HG02884 (cell line): ENCODE measurements at regions not wholly inside any gene's neighbourhood (a gene's known extent, or its start where the extent isn't known, plus 50 kb on each side); places are given as distances from the start of the nearest gene placed in this dataset.

Source experiments
- ATAC-seq: cut with Tn5 transposase; IDR thresholded peaks from one replicate; pipeline ENCODE4 v1.9.1; 2021; ENCODE audit warnings: mild to moderate bottlenecking, moderate library complexity; ENCODE audit not compliant: unreplicated experiment

- ATAC-seq: no peak
Measured at GRCh38 chr12:92290886-92291285, 145.2 kb upstream of the BTG1 start.

- no peak for ATAC-seq
Measured at GRCh38 chr12:92290350-92290695, 144.7 kb upstream of the BTG1 start.

- ATAC-seq: no peak
Measured at GRCh38 chr12:92289629-92290349, 144.1 kb upstream of the BTG1 start.

- no peak for ATAC-seq
Measured at GRCh38 chr12:92288561-92288960, 142.9 kb upstream of the BTG1 start.

- ATAC-seq: no peak
Measured at GRCh38 chr12:92278378-92278828, 132.8 kb upstream of the BTG1 start.

- ATAC-seq: no peak
Measured at GRCh38 chr12:92277795-92278194, 132.1 kb upstream of the BTG1 start.

GRCh38 chr12:92276276-92276675, 130.6 kb upstream of the BTG1 start:
- no peak for ATAC-seq

- no peak for ATAC-seq
Measured at GRCh38 chr12:92275443-92276154, 130.0 kb upstream of the BTG1 start.

GRCh38 chr12:92273076-92273475, 127.4 kb upstream of the BTG1 start:
- ATAC-seq: no peak

- ATAC-seq: no peak
Measured at GRCh38 chr12:92272061-92272964, 126.7 kb upstream of the BTG1 start.

- ATAC-seq: no peak
Measured at GRCh38 chr12:92271341-92271740, 125.7 kb upstream of the BTG1 start.

- ATAC-seq: no peak
Measured at GRCh38 chr12:92270521-92270920, 124.9 kb upstream of the BTG1 start.

- ATAC-seq: no peak
Measured at GRCh38 chr12:92268946-92269345, 123.3 kb upstream of the BTG1 start.

GRCh38 chr12:92261692-92262091, 116.0 kb upstream of the BTG1 start:
- no peak for ATAC-seq

GRCh38 chr12:92261071-92261470, 115.4 kb upstream of the BTG1 start:
- no peak for ATAC-seq

GRCh38 chr12:92259696-92260251, 114.1 kb upstream of the BTG1 start:
- ATAC-seq: no peak

GRCh38 chr12:92259291-92259690, 113.6 kb upstream of the BTG1 start:
- ATAC-seq: no peak

GRCh38 chr12:92257261-92257660, 111.6 kb upstream of the BTG1 start:
- ATAC-seq: no peak

GRCh38 chr12:92255741-92256140, 110.1 kb upstream of the BTG1 start:
- ATAC-seq: no peak

GRCh38 chr12:92253301-92253700, 107.7 kb upstream of the BTG1 start:
- no peak for ATAC-seq

GRCh38 chr12:92248977-92249376, 103.3 kb upstream of the BTG1 start:
- ATAC-seq: no peak
